ENCODE measurements at regions not wholly inside any gene's neighbourhood (a gene's known extent, or its start where the extent isn't known, plus 50 kb on each side); places are given as distances from the start of the nearest gene placed in this dataset.

GRCh38 chr1:221175249-221175648, 296.0 kb downstream of the HLX start:
- ATAC-seq, result no peak
- TF ChIP-seq ZNF8 (CRISPR knock-in tag; IDR thresholded peaks at IDR 0.05), result no peak
- no peak for TF ChIP-seq OSR1 (CRISPR knock-in tag; IDR thresholded peaks at IDR 0.05)
- TF ChIP-seq, protein P1, sequence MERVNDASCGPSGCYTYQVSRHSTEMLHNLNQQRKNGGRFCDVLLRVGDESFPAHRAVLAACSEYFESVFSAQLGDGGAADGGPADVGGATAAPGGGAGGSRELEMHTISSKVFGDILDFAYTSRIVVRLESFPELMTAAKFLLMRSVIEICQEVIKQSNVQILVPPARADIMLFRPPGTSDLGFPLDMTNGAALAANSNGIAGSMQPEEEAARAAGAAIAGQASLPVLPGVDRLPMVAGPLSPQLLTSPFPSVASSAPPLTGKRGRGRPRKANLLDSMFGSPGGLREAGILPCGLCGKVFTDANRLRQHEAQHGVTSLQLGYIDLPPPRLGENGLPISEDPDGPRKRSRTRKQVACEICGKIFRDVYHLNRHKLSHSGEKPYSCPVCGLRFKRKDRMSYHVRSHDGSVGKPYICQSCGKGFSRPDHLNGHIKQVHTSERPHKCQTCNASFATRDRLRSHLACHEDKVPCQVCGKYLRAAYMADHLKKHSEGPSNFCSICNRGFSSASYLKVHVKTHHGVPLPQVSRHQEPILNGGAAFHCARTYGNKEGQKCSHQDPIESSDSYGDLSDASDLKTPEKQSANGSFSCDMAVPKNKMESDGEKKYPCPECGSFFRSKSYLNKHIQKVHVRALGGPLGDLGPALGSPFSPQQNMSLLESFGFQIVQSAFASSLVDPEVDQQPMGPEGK (CRISPR knock-in tag; IDR thresholded peaks at IDR 0.05; ENCODE audit: borderline replicate concordance), result no peak
- TF ChIP-seq TOX (CRISPR knock-in tag; IDR thresholded peaks at IDR 0.05; ENCODE audit: borderline replicate concordance), result no peak
- no peak for TF ChIP-seq ISL1 (CRISPR knock-in tag; IDR thresholded peaks at IDR 0.05)

GRCh38 chr1:221180704-221181368, 301.6 kb downstream of the HLX start:
- no peak for TF ChIP-seq TOX (CRISPR knock-in tag; IDR thresholded peaks at IDR 0.05; ENCODE audit: borderline replicate concordance)
- TF ChIP-seq, protein P2, sequence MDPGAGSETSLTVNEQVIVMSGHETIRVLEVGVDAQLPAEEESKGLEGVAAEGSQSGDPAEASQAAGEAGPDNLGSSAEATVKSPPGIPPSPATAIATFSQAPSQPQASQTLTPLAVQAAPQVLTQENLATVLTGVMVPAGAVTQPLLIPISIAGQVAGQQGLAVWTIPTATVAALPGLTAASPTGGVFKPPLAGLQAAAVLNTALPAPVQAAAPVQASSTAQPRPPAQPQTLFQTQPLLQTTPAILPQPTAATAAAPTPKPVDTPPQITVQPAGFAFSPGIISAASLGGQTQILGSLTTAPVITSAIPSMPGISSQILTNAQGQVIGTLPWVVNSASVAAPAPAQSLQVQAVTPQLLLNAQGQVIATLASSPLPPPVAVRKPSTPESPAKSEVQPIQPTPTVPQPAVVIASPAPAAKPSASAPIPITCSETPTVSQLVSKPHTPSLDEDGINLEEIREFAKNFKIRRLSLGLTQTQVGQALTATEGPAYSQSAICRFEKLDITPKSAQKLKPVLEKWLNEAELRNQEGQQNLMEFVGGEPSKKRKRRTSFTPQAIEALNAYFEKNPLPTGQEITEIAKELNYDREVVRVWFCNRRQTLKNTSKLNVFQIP (CRISPR knock-in tag; IDR thresholded peaks at IDR 0.05; ENCODE audit: borderline replicate concordance, low read depth), result no peak
- TF ChIP-seq, protein P3, sequence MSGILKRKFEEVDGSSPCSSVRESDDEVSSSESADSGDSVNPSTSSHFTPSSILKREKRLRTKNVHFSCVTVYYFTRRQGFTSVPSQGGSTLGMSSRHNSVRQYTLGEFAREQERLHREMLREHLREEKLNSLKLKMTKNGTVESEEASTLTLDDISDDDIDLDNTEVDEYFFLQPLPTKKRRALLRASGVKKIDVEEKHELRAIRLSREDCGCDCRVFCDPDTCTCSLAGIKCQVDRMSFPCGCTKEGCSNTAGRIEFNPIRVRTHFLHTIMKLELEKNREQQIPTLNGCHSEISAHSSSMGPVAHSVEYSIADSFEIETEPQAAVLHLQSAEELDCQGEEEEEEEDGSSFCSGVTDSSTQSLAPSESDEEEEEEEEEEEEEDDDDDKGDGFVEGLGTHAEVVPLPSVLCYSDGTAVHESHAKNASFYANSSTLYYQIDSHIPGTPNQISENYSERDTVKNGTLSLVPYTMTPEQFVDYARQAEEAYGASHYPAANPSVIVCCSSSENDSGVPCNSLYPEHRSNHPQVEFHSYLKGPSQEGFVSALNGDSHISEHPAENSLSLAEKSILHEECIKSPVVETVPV (CRISPR knock-in tag; IDR thresholded peaks at IDR 0.05), result no peak
- peak; percentile 49; the same call in 2 of the 3 replicates for ATAC-seq

GRCh38 chr1:221182791-221183533, 303.7 kb downstream of the HLX start:
- peak; percentile 56 for ATAC-seq
- TF ChIP-seq, protein P3 (CRISPR knock-in tag; IDR thresholded peaks at IDR 0.05), result no peak
- TF ChIP-seq ZNF70 (CRISPR knock-in tag; IDR thresholded peaks at IDR 0.05), result no peak
- TF ChIP-seq BACH2 (CRISPR knock-in tag; IDR thresholded peaks at IDR 0.05; ENCODE audit: borderline replicate concordance), result no peak
- no peak for TF ChIP-seq CSDC2 (CRISPR knock-in tag; IDR thresholded peaks at IDR 0.05)
- no peak for TF ChIP-seq CREB5 (CRISPR knock-in tag; IDR thresholded peaks at IDR 0.05; ENCODE audit: low read depth)
- no peak for TF ChIP-seq ESRRG (CRISPR knock-in tag; IDR thresholded peaks at IDR 0.05)
- no peak for TF ChIP-seq ZC3H10 (CRISPR knock-in tag; IDR thresholded peaks at IDR 0.05)
- TF ChIP-seq, protein P2 (CRISPR knock-in tag; IDR thresholded peaks at IDR 0.05; ENCODE audit: borderline replicate concordance, low read depth), result no peak
- TF ChIP-seq ZFP30 (CRISPR knock-in tag; IDR thresholded peaks at IDR 0.05), result no peak

GRCh38 chr1:221184131-221184794, 305.0 kb downstream of the HLX start:
- peak; percentile 45; the same call in 2 of the 3 replicates for ATAC-seq
- TF ChIP-seq BACH2 (CRISPR knock-in tag; IDR thresholded peaks at IDR 0.05; ENCODE audit: borderline replicate concordance) (no peak), TOX (CRISPR knock-in tag; IDR thresholded peaks at IDR 0.05; ENCODE audit: borderline replicate concordance) (0 out of 2 replicates have a peak, but pooled peaks have one; percentile 22)
